Right kidney (tissue), 1 donor: ENCODE measurements at regions not wholly inside any gene's neighbourhood (a gene's known extent, or its start where the extent isn't known, plus 50 kb on each side); places are given as distances from the start of the nearest gene placed in this dataset.
"Not testable (repeated sequence)": the region's sequence is repeated elsewhere in the genome, so short reads cannot be mapped to it uniquely, and the experiment has no call there.

Source experiments
- DNase-seq: peaks from one replicate; pipeline ENCODE4 v3.0.0-alpha.2; 2016

GRCh38 chr5:124227914-124228313 is 518.5 kb downstream of the ZNF608 start:
- no peak for DNase-seq

GRCh38 chr5:124220418-124220817 is 526.0 kb downstream of the ZNF608 start:
- no peak for DNase-seq

- no peak for DNase-seq
Measured at GRCh38 chr5:124212934-124213333, 533.5 kb downstream of the ZNF608 start.

DNA sequence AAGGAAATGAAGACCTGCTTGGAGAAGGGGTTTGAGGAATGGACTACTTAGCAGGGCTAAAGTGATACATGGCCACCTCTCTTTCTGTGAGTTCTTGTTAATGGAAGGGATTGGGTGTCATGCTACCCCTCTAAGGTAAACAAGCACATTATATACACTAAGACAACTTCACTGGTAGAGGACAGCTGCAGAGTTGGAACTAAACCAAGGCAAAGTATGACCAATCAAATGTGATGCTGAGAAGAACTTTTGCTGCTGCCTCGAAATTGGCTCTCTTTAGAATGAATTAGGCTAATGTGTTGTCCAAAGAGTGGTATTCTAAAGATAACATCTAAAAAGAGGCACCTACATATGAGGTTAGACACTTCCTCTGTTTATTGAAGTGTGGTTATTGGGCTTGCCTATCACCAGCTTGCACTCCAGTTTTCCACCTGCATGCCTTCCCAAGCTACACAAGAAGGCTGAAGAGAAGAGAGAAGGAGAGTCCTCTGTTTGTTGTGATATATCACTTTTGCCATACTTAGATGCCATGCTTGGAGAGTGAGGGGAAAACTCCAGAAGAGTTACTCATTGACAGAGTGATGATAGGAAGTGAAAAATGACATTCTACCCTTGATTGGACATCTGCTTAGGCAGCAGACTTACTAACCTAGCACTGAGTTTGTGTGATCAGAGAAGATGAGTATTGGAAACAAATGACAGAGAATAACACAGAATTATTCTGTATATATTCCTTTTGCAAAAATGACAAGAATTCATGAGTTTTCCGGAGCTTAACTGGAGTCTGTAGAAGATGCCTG is 536.1 kb downstream of the ZNF608 start:
- no peak for DNase-seq

GRCh38 chr5:124207118-124207517 is 539.3 kb downstream of the ZNF608 start:
- DNase-seq = no peak

DNA sequence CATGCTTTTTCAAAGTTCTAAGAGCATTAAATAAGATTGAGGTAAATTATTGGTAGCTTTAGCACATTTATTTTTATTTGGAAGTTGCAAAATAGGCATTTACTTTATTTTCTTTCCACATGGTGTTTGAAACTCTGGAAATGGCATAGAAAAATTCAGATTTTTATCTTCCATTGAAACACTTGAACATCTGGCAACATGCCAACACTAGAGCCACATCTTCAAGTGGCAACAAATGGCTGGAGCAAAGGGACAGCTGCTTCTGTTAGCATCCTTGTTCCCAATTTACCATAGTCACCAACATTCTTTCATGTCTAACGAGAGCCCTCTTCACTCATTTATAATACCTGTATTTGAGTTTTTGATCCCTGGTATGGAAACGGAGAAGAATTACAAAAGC is 539.9 kb downstream of the ZNF608 start:
- no peak for DNase-seq

DNA sequence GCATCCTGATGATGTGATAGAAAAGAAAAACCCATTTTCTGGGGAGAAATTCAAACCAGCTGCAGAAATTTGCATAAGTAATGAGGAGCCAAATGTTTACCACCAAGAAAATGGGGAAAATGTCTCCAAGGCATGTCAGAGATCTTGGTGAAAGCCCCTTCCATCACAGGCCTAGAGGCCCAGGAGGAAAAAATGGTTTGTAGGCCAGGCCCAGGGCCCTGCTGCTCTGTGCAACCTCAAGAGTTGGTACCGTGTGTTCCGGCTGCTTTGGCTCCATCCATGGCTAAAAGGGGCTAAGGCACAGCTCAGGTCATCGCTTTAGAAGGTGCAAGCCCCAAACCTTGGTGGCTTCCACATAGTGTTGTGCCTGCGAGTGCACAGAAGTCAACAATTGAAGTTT is 543.1 kb downstream of the ZNF608 start:
- no peak for DNase-seq

DNA sequence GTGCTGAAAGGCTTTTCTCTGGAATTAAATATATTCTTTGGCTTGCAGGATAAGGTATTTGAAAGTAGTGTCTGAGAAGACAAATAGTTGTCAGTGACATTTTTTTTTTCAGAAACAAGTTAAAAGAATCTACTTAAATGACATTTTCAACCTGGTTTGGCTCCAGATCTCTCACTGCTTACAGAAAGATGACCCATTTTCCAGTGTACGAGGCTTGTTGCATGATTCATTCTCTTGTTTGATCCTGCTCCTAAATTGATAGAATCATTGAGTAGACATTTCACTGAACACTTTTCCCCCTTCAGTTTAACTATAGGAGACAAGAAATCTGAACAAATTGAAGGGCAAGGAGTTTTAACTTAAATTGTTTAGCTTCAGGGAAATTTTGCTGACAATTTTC is 546.1 kb downstream of the ZNF608 start:
- DNase-seq = no peak

- DNase-seq = no peak
Measured at GRCh38 chr5:124199893-124200292, 546.5 kb downstream of the ZNF608 start.

GRCh38 chr5:124195411-124195810 is 551.0 kb downstream of the ZNF608 start:
- DNase-seq = no peak

DNA sequence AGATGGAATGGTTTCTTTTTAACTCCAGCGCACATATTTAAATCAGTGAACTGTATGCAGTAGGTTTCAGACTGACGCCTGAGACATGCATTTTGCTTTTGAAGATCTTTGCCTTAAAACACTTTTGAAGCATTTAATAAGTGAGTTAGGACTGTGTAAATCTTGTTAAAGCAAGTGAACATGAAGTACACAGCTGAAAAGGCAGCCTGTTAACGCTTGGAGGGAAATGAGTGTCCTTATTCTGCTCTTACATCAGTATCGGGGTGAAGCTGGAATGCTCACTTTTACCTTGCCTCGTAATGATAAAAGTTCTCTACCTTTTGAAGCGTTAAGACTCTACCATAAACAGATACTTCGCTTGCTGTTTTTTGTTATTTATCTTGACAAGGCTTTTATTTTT is 552.2 kb downstream of the ZNF608 start:
- no peak for DNase-seq

DNA sequence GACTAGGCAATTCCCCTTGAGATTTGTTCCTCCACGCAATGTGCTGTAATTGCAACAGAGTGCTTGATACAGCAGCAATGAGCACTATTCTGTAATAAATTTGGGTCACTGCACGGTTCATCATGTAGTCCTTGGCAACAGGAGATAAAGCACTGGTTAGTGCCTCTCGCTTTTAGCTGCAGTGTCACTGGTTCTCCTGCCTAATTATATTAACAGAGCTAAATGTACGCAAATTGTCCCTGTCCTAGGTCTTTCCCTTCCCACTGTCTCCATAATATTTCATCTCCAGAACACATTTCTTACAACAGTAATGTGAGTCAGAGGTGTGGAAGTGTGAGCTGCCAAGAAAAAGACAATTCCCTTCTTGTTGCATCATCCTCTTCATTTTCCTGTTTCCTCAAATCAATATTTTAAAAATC is 553.1 kb downstream of the ZNF608 start:
- DNase-seq = no peak

DNA sequence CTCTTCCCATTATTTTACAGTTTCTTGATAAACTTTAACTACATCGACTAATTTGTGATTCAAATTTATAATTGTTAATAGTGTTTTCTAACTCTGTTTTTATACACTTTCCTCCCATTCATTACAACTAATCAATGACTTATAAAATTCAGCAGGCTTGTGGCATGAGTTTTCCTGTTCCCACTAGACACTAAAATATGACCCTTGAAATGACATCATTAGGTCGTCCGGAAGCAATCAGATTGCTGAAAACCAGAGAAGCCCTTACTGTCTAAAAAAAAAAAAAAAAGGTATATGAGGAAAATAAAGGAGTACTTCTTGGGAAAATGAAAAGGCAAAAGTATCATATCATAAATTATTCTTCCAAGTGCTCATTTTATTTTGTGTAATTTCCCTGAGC is 553.7 kb downstream of the ZNF608 start:
- DNase-seq = no peak

DNA sequence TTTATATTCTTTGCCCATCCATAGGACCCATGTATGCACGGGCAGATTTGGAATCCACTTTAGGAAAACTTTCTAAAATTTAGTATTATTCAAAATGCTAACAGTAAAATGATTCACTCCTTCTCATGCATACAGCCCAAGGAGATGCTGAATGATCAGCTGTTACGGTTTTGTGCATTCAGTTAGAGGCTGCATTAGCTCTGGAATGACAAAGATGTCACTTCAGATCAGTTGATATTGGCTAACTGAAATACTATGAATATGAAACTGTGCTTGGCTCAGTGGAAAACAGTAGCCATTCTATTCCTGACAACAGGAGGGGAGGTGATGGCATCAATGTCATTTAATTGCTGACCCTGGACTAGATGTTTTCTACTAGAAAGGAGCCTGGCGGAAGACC is 560.7 kb downstream of the ZNF608 start:
- no peak for DNase-seq

- no peak for DNase-seq
Measured at GRCh38 chr5:124182133-124182532, 564.3 kb downstream of the ZNF608 start.

DNA sequence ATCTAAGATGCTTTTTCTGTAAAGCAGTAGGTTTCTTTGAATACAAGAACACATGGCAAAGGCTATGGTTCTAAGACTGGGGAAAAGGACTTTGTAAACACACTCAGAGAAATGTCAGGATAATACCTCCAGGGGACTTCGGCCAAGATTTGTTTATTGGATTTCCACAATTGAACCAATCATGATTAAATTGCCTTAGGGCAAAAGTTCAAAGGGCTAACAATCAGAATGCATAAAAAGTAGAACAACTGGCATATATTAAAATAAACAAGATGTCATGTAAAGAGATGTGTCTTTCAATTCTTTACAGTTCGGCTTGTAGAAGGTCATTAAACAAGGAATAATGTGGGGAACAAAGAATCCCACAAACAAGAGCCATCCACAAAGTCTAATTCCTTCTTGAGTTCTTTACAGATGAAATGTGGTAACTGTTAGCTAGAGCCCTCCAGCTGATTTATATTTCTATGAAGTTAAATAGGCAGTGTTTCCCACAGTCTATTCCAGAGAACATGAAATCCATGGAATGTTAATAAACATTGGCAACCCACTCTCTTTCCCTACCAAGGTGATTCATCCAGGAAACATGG is 565.5 kb downstream of the ZNF608 start:
- no peak for DNase-seq

GRCh38 chr5:124180299-124180874 is 566.1 kb downstream of the ZNF608 start:
- no peak for DNase-seq

GRCh38 chr5:124179819-124180218 is 566.6 kb downstream of the ZNF608 start:
- no peak for DNase-seq

DNA sequence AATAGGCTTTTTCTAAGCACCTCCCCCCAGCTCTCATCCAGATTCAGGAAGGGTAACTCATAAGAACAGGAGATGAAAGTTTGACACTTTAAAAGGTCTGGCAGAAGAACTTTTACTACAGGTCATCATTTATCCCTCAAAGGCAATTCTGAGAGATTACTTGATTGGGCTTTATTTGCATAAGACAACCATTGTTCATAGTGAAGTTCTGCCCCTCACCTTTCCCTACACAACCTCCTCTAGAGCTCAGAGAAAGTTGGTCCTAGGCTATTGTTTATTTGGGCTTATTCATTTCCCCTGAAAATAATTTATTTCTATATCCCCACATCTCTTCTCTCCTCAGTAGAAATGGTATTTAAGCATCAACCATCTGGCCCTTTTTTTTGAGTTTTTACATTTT is 568.4 kb downstream of the ZNF608 start:
- DNase-seq = no peak

- no peak for DNase-seq
Measured at GRCh38 chr5:124176692-124177091, 569.7 kb downstream of the ZNF608 start.

DNA sequence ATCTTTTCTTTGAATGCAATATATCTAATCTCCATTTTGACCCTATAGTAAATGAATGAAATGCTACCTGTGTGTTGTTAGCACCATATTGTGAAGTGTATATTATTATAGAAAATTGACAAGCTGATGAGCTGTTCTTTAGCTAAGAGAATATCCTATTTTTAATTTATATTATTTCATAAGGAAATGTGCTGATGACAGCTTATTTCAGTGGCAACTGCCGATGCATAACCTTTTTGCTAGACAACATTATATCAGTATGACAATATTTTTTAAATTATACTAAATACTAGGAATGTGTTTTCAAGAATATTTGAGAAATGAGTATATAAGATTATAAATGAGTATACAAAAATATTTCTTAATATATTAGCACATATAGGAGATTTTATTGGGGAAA is 573.1 kb downstream of the ZNF608 start:
- no peak for DNase-seq

DNA sequence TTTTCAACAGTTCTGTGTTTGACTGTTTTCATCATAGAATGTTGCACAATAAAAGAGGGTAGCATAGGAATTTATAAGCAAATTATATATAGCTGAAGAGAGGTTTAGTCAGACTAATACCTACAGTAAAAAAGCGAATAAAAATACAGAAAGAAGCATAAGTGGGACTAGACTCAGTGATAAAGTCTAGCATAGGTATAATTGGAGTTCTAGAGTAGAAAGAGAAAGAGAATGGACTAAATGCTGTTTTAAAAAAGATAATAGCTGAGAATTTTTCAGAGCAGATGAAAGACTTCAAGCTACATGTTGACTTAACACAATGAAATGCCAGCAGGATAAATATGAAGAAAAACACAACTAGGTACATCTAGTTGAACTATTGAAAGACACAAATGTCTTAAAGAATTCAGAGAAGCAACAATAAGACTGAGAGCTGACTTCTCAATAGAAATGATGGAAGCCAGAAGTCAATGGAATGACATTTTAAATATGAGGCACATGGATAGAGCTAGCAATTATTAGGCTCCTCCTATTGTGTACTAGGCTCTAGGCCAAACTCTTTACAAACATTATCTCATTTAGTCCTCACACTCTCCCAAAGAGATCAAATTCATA is 573.9 kb downstream of the ZNF608 start:
- DNase-seq = no peak

DNA sequence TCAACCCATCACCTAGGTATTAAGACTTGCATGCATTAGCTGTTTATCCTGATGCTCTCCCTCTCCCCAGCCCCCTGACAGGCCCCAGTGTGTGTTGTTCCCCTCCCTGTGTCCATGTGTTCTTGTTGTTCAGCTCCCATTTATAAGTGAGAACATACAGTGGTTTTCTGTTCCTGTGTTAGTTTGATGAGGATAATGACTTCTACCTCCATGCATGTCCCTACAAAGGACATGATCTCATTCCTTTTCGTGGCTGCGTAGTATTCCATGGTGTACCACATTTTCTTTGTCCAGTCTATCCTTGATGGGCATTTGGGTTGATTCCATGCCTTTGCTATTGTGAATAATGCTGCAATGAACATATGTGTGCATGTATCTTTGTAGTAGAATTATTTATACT is 578.3 kb downstream of the ZNF608 start:
- not testable (repeated sequence) for DNase-seq
